NCI-H187 treated with DMSO at 0.1 percent for 48 hours (cell line): ENCODE measurements at regions not wholly inside any gene's neighbourhood (a gene's known extent, or its start where the extent isn't known, plus 50 kb on each side); places are given as distances from the start of the nearest gene placed in this dataset.

Experiments
- DNase-seq: peaks from one replicate; lab custom pipeline; 2025; lab: John Stamatoyannopoulos, UW

GRCh38 chr1:55617288-55617982 lies 402.3 kb upstream of the USP24 start:
- no peak for DNase-seq

- DNase-seq: no peak
Observed at GRCh38 chr1:55612988-55613387, 397.8 kb upstream of the USP24 start.

DNA sequence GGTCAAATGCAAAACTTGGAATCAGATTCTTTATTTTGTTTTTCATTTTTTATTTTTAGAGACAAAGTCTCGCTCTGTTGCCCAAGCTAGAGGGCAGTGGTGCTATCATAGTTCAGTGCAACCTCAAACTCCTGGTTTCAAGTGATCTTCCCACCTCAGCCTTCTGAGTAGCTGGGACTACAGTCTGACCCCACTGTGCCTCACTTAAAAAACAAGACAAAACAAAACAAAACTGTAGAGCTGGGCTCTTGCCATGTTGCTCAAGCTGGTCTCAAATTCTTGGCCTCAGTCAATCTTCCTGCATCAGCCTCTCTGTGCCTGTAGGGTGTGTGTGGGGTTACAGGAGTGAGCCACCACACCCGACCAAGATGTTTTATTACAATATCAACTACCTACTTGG lies 396.0 kb upstream of the USP24 start:
- no peak for DNase-seq

DNA sequence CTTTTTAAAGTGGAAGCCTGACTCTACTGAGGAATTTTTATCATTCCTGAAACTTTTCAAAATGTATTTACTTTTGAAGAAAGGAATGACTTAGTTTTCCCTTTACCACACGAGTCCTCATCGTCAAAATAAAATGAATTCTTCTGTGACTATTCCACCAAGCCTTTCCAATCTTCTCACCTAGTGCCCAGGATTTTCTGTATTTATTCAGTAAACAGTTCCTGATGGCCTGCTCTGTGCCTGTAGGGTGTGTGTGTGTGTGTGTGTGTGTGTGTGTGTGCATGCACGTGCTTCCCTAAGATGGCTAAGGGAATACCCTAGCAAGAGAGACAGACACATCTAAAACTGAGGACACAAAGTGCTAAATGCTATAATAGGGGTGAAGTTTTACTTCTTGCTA lies 395.0 kb upstream of the USP24 start:
- no peak for DNase-seq

DNA sequence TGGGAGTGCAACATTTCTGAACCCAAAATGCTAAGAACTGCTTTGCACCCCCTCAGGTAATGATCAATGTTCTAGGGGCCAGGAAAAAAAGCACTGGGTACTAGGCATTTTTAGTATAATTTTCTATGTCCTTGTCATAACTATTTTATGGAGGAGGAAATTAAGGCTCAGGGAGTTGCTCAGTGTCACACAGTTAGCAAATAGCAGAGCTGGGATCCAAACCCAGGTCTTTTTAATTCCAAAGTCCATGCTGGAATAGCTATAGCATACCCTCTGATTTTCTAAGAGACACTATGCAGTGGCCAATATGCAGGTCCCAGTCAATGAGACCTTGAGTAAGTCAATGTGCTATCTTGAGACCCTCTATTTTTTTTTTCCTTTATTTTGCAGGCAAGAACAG lies 394.5 kb upstream of the USP24 start:
- no peak for DNase-seq

GRCh38 chr1:55605155-55605554 lies 390.0 kb upstream of the USP24 start:
- DNase-seq: no peak

- DNase-seq: no peak
Observed at GRCh38 chr1:55604749-55605148, 389.6 kb upstream of the USP24 start.

GRCh38 chr1:55604179-55604578 lies 389.0 kb upstream of the USP24 start:
- DNase-seq: no peak

GRCh38 chr1:55600242-55600641 lies 385.1 kb upstream of the USP24 start:
- DNase-seq: no peak

DNA sequence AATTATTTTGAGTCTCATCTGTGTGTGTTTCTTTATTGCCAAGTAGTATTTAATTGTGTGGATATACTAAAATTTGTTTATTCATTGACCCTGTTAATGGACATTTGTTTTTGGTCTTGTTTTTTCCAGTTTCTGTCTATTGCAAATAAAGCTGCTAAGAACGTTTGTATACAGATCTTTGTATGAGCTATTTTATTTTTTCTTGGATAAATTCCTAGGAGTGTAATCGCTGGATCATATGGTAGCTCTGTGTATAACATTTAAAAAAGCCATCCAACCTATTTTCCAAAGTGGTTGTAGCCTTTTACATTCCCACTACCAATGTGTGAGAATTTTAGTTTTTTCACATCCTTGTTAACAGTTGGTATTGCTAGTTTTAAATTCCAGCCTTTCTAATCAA lies 382.7 kb upstream of the USP24 start:
- DNase-seq: no peak

DNA sequence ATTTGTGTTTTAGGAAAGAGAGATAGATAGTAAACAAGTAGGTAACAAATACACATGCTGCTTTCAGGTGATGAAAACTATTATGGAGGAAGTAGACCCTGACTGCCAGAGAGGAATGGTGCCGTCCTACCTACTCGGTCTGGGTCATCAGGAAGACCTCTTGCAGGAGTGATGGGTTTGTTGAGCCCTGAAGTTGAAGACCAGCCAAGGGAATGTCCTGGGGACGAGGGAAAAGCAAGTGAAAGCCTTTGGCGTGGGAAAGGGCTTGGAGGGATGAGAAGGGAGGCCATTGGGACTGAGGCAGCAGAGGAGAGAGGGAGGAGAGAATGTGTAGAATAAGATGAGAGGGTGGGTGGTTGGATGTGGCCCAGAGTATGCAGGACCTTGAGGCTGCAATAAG lies 379.5 kb upstream of the USP24 start:
- no peak for DNase-seq

DNA sequence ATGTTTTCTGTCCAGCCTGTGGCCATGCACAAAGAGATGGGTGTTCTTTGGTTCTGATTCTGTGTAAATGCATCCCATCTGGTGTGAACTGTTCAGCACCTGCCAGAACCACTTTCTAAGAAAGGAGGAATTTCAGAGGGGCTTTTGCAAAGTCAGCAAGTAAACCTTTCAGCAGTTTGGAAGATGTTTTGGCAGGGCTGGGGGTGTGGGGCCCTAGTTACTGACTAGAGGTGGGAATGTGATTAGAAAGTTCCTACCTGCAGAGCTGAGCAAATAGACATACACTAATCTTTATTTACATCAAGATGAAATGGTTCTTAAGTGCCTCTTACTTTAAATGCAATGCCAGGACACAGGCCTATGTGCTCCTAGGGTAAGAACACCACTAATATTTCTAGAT lies 378.1 kb upstream of the USP24 start:
- no peak for DNase-seq

DNA sequence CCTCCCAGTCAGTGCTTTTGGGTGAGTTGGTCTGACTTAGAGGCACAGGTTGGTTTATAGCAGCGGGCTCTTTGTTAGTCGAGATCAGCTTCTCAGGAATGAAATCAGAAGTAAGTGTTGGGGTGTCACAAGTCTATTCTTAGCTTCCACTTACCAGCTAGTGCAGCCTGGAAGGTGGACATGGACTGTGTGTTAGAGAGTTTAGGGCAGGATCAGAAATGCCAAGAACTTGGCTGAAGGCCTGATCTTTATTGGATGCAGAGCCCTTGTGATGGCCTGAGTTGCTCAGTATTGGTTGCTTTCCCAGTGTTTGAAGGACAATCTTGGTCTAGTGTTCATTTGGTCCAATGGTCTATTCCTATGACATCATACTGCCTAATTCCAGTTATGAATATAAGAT lies 377.0 kb upstream of the USP24 start:
- DNase-seq: no peak

GRCh38 chr1:55589671-55590297 lies 374.6 kb upstream of the USP24 start:
- no peak for DNase-seq

- DNase-seq: no peak
Observed at GRCh38 chr1:55588309-55588708, 373.1 kb upstream of the USP24 start.

DNA sequence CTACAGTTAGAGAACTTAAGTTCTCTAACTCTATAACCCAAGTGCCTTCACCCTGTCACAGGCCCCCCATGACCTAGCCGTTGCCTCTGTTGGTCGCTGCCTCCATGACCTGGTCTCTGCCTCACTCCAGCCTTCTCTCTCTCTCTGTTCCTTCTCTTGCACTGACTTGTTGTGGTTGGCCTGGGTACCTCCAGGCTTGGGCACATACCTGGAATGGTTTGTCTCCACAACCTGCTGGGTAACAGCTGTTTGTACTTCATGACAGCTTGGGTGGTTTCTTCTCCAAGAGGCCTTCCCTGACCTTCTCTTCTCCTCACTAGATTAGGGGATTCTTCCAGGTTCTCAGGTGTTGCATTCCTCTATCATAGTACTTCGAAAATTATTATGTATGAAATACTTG lies 371.6 kb upstream of the USP24 start:
- DNase-seq: no peak

DNA sequence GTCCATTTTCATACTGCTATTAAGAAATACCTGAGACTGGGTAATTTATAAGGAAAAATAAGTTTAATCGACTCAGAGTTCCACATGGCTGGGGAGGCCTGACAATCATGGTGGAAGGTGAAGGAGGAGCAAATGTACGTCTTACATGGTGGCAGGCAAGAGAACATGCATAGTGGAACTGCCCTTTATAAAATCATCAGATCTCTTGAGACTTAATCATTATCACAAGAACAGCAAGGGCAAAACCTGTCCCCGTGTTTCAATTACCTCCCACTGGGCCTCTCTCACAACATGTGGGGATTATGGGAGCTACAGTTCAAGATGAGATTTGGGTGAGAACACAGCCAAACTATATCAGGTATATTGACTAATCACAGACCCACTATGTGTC lies 370.2 kb upstream of the USP24 start:
- DNase-seq: no peak

GRCh38 chr1:55584526-55585401 lies 369.6 kb upstream of the USP24 start:
- DNase-seq: no peak

DNA sequence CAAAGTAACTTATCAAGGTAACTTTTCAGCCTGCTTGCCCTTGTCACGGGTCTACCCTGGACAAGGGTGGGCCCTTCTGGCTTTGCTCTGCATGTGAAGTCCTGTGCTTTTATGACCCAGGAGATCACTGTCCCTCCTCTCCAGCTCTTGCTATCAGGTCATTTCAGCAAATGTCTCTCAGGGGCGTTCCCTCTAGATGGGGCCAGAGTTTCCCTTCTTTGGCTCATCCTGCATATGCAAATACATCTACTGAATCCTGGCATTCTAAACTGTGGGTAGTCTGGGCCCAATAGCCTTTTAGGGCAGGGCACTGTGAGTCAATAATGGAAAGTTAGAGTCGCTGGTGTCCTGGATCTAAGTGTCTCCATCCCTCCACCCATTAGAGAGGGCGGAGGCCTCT lies 366.9 kb upstream of the USP24 start:
- no peak for DNase-seq

GRCh38 chr1:55580845-55581332 lies 365.7 kb upstream of the USP24 start:
- no peak for DNase-seq

- DNase-seq: no peak
Observed at GRCh38 chr1:55579332-55580001, 364.3 kb upstream of the USP24 start.

GRCh38 chr1:55578646-55579045 lies 363.5 kb upstream of the USP24 start:
- no peak for DNase-seq
